ENCODE measurements at regions not wholly inside any gene's neighbourhood (a gene's known extent, or its start where the extent isn't known, plus 50 kb on each side); places are given as distances from the start of the nearest gene placed in this dataset.

GRCh38 chr9:108631496-108632285 lies 224.1 kb downstream of the ACTL7B start (continued):
- TF ChIP-seq ZBTB33 (IDR thresholded peaks at IDR 0.05; ENCODE audit: extremely low read depth, insufficient replicate concordance, low read length) (no peak), SIN3A (IDR thresholded peaks at IDR 0.05; ENCODE audit: low read depth) (no peak)

GRCh38 chr9:108628316-108628715 lies 227.5 kb downstream of the ACTL7B start:
- ChIA-PET RAD21 (ENCODE audit: low non-redundant PET in 1 of 2, low total read pairs in 2 of 2, uncharacterized antibody in 2 of 2, unreplicated experiment in 2 of 2) (no interaction called here), CTCF (no interaction called here), POLR2A (no interaction called here)
- Histone ChIP-seq H3K36me3 (ENCODE audit: control insufficient read depth in 1 of 2, insufficient read depth in 2 of 2, low read length in 2 of 2) (no peaks in the 10 kb centered on the region), H3K9me3 (ENCODE audit: control insufficient read depth in 1 of 2, insufficient read depth in 1 of 2, low read depth in 1 of 2, low read length in 2 of 2) (no peaks in the 10 kb centered on the region), H3K9me2 (ENCODE audit: insufficient read depth) (no peaks in the 10 kb centered on the region), H3K9ac (ENCODE audit: low read length) (no peak overlapping the region), H3K27me3 (ENCODE audit: insufficient read depth, low read length) (no peaks in the 10 kb centered on the region), H2AFZ (ENCODE audit: low read depth, low read length, poor library complexity, severe bottlenecking) (no peak overlapping the region), H3K4me3 (replicated peaks in 1 of 2; ENCODE audit: low read depth in 1 of 2, low read length in 2 of 2) (no peak overlapping the region), H3K4me1 (ENCODE audit: control insufficient read depth in 1 of 2, insufficient read depth in 2 of 2, low read length in 2 of 2) (no peaks in the 10 kb centered on the region), H3K4me2 (ENCODE audit: low read length) (no peak overlapping the region), H3K79me2 (ENCODE audit: insufficient read depth, low read length) (no peaks in the 10 kb centered on the region), H3K27ac (ENCODE audit: low read depth, low read length) (no peak overlapping the region), H4K20me1 (ENCODE audit: insufficient read depth) (no peaks in the 10 kb centered on the region)
- BruUV-seq (replicated peaks), result no TSS peak
- ATAC-seq (no peak), DNase-seq (ENCODE audit: low read depth, low spot score) (no peak)
- intact Hi-C loops (cut with micrococcal nuclease), result no loop called here
- TF ChIP-seq FOSL1 (IDR thresholded peaks at IDR 0.05; ENCODE audit: low read depth) (no peak), SRF (IDR thresholded peaks at IDR 0.05; ENCODE audit: low read depth) (no peak), SP1 (IDR thresholded peaks at IDR 0.05; ENCODE audit: low read depth) (no peak), ELF1 (IDR thresholded peaks at IDR 0.05; ENCODE audit: borderline replicate concordance, low read depth) (no peak), JUND (IDR thresholded peaks at IDR 0.05) (no peak), CEBPB (IDR thresholded peaks at IDR 0.05; ENCODE audit: low read depth) (no peak), POLR2A (IDR thresholded peaks at IDR 0.05; ENCODE audit: borderline replicate concordance, extremely low read depth, insufficient read depth, insufficient read length) (no peak), TCF7L2 (IDR thresholded peaks at IDR 0.05; ENCODE audit: borderline replicate concordance, extremely low read depth, insufficient read depth, insufficient read length) (no peak), YY1 (IDR thresholded peaks at IDR 0.05; ENCODE audit: extremely low read depth, insufficient replicate concordance, low read depth, low read length) (no peak), REST (IDR thresholded peaks at IDR 0.05; ENCODE audit: low read depth) (no peak), CTCF (IDR thresholded peaks at IDR 0.05 in 2 of 3, conservative IDR thresholded peaks at IDR 0.05 in 1 of 3; ENCODE audit: borderline replicate concordance in 1 of 3, insufficient read depth in 1 of 3, low read depth in 2 of 3, low read length in 2 of 3) (no peak), MAX (IDR thresholded peaks at IDR 0.05) (no peak), ZNF274 (IDR thresholded peaks at IDR 0.05; ENCODE audit: low read depth, low read length) (no peak), ZFX (IDR thresholded peaks at IDR 0.05) (no peak), POLR2AphosphoS5 (IDR thresholded peaks at IDR 0.05; ENCODE audit: low read depth, low read length) (no peak), EGR1 (IDR thresholded peaks at IDR 0.05; ENCODE audit: low read depth) (no peak), EZH2 (IDR thresholded peaks at IDR 0.05) (no peak)

Measured in HCT116 (cell line).